HG03432 (cell line): ENCODE measurements at regions not wholly inside any gene's neighbourhood (a gene's known extent, or its start where the extent isn't known, plus 50 kb on each side); places are given as distances from the start of the nearest gene placed in this dataset.

Source experiments
- ATAC-seq: cut with Tn5 transposase; IDR thresholded peaks from one replicate; pipeline ENCODE4 v1.9.1; 2021; ENCODE audit warnings: mild to moderate bottlenecking, moderate library complexity; ENCODE audit not compliant: unreplicated experiment

DNA sequence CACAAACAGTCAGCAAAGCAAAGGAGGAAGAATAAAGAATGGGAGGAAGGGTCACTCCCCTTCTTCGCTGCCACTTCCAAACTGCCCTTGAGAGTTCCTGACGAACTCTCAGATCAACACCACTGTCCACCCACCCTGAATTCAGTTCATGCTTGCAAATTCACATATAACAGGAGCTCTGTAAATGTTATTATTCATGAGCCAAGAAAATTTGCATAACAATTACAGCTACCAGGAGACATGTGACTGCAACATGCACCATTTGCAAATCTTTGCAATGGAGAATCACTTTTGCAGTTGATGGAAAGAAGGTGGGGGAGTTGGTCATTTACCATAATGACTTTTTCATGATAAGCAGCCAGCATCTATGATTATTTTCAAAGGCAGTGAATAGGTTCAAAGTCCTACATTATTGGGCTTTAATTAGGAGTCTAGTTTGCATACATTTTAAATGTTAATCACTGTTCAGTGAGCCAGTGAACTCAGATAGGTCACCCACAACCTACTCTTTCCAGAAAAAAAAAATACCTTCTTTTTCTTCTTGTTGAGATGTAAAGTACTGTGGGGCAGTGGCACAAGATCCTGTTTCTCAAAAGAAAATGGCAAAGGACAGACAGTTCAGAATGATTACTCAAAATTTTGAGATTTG, 149.7 kb downstream of the CAAP1 start:
- ATAC-seq = no peak

DNA sequence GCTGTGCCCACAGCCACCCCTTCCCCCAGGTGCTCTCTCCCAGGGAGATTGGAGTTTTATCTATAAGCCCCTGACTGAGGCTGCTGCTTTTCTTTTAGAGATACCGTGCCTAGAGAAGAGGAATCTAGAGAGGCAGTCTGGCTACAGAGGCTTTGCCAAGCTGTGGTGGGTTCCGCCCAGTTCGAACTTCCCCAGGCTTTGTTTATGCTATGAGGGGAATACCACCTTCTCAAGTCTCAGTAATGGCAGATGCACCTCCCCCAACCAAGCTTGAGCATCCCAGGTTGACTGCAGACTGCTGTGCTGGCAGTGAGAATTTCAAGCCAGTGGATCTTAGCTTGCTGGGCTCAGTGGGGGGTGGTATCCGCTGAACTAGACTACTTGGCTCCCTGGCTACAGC, 157.4 kb downstream of the CAAP1 start:
- ATAC-seq = no peak

DNA sequence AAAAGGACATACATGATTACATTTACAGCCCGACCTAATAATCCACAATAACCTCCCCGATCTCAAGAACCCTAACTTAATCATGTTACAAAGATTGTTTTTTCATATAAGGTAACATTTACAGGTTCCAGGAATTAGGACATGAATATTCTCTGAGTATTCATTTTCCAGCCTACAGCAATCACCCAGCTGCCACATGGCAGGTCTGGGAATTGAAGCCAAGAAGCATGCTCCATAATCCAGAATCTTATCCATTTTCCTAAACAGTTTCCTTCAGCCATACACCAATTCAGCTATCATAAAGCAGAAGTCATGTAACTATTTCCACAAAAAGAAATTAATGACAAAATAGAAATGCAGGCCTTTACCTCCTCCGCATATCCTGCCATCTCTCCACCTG, 163.4 kb downstream of the CAAP1 start:
- ATAC-seq = no peak

DNA sequence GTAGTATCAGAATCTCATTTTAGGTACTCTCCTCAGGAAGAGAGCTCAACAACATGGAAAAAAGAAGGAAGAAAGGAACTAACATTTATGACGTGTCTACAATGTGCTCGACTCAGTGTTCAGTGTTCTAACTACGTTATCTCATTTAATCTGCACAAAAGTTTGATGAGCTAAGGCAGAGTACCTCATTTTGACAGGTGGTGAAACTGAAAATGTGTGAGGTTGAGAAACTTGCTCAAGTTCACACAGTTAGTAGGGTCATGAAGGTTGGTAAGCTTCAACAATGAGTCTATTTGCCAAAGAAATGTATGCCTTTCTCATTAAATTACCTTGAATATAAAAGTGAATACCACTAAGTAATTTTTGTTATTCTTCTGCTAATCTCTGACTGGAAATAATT, 165.1 kb downstream of the CAAP1 start:
- ATAC-seq = peak; percentile 90

DNA sequence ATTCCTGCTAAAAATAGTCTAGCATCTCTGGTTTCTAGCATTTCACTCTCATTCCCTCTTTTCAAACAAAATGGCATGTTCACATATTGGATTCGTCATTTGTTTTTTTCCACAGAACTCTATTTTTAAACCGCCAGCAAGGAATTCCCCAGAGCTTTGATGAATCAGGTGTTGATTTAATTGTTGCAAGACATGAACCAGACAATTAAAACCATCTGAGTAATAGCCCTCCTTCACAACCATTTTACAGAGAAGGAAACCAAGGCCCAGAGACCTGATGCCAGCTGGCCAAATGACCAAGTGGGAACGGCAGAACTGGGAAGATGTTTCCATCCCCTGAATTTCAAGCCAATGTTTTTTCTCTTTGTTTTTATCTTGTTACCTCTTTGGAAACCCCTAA, 167.0 kb downstream of the CAAP1 start:
- ATAC-seq = no peak

DNA sequence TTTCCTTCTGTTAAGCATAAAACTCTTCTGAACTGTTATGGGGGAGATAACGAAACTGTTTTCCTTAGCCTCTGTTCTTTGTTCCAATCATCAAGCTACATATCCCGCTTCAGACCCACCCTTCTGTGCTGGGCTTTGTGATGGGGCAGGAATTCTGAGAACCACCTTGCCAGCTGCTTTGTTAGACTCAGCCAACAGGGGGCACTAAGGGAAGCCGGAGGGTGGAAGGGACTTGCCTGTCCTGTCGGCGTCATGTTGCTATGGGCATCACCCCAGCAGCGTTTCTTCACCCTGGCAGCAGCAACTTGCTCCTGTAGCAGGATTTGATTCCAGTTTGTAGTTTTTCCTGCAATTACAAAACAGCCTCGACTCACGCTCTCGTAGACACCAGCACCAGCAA, 169.1 kb downstream of the CAAP1 start:
- no peak for ATAC-seq

DNA sequence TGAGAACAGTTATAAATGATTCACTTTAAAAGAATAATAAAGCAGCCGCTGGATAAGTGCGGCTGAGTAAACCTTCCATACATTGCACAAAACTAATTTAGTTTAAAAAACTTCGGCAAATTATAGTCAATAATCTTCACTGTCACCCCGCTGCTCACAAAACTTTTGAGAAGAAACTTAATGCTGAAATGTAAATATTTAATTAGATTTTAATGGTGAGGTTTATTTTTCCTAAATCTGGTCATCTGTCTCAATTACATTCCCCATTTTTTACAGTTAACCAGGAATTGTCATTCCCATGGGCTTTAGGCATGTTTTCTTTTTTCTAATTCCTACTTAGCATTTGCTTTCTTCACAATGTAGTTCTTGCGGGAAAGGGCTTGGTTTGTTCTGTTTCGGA, 169.8 kb downstream of the CAAP1 start:
- ATAC-seq = no peak

DNA sequence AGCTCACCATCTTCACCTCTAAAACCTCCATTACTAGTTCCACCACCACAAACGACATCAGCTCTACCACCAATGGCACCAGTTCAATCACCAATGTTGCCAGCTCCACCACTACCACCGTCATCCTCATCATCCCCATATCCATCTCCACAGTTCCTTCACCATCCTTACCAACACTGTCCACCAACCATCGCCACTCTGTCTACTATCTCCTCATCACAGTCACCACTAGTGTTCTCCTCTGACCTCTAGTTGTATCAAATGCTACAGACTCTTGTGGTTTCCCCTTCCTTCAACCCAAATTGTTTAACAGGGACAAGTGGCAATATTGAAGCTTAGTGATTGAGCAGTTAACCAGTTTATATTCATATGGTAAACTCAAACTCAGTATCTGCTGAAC, 182.6 kb downstream of the CAAP1 start:
- no peak for ATAC-seq

DNA sequence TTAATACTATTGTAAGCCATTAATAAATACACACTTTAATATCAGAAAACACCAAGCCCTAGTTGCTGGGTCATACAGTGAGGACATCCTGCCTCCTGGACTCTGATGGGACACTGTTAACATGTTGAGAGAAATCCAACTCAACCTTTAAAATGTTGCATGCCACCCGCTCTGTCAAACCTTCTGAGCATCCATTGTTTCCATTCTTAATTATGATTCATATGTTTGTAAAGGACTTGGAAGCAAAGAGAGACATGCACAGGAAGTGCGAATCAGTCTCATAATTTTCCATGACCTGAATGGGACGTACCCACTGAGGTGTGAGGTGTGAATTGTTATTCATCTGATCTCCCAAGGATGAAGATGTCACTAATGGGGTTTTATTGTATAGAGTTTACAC, 186.4 kb downstream of the CAAP1 start:
- no peak for ATAC-seq

DNA sequence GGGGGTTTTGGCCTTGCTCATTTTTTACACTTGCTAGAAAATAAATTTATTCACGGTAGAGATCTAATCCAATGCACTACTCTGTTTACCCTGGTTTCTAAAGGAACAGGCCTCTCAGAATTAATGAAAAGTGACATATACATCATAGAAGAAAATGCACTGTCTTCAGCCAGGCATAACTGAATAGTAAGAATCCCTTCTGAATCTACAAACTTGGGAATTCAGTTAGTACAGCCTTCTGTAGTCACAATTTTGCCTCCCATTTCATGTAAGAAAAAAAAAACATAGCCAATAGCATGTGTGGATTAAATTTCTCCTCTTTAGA, 197.3 kb downstream of the CAAP1 start:
- no peak for ATAC-seq

DNA sequence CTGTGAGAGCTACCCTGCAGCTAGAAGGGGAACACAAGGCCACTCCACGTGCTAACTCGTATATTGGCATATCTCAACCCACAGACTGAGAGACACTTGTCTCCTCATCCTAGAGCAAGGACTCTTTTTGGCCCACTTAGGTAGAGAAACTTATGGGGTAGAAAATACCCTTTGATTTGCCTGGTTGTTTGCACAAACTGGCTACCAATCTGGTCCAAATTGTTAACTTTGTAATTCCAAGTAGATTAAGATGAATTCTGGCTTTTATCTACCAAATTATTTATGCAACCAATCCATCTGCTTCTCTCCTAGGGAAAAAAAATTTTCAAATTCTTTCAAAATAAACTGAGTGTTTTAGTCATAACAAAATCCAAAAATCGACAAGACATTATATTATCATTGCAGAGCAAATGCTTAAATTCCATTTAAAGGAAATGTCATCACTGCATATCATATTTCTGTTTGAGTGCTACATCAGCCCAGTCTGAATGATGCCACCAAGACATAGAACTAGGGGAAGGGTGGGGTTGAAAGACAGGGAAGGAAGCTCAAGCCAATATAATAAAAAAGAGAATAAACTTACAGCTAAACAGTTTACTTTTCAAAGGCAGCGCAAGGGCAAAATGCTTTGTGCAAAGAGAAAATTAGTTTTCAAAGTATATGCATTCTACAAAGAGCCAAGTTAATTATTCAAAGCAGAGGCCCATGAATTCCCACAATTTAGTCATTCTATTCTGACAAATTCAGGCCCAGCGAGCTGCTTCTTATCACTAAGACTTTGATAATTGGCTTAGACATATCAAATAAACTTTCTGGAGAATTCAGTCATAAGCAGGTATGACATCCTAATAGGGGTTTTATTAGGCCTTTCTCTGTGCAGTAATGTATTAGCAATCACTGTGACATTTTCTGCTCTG, 198.0 kb downstream of the CAAP1 start:
- no peak for ATAC-seq

DNA sequence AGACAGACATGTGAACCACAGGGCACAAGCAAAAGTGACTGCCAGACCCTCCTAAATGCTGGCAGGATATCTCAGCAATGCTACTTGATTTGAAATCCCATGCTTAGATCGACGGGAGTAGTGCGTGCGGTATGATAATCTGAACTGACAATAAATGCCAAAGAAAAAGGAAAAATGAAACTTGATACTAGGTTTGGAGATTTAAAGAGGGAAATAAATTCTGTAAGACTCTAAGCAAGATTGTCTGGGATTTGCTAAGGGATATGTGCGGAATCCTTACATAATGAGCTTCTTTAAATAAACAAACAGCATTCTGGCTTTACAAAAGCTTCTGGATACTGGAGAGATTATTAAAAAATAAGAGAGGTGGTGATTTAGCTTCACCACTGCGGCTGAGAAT, 203.6 kb downstream of the CAAP1 start:
- no peak for ATAC-seq

DNA sequence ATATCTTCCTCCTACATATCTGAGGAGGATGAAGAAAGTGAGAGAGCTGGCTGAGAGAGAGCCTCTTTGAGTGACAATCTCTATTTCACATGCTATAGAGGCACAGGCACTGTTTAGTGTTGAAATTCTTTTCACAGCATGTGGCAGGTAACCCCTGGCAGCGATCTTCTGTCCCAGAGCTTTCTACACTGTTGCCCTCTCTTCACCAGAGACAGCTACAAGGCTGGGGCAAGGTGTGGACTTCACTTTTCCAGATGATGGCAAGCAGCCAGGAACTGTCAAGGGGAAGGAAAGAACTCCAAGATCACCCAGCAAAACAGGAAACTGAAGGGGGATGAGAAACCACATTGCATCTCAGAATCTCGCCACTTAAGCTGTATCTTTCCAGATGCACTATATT, 205.2 kb downstream of the CAAP1 start:
- ATAC-seq = no peak

DNA sequence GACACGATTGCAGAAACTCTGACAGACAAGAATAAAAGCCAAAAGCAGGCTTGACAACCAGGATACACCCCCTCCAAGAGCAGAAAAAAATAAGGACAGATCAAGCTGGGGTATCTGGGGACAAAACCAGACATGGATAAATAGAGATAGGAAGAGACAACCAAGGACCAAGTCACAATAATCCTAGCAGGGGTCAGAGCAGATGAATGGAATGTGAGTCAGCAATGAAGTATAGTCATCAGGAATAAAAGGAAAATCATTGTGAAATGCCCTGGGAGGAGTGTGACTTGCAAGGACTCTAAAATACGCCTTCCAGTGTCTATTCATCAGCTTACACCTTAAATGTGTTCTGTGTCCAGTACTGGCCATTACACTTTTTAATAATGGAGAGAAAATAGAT, 206.8 kb downstream of the CAAP1 start:
- ATAC-seq = no peak

DNA sequence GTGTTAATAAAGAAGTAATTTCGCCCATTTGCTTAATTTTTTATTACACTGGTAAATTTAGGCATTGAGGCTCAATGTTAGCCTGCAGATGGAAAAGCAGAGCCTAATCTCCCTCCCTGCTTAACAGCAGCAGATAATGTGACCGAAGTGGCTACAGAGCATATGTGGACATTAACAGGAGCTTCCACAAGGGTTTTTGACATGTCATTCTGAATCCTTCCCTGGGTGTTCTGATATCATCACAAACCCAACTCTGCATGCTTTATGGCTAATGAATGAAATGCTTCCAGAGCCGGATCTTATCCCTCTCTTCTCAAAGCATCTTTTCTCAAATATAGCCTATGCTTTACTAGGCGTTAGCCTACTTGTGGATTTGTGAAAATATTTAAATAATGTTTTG, 208.6 kb downstream of the CAAP1 start:
- ATAC-seq = no peak

DNA sequence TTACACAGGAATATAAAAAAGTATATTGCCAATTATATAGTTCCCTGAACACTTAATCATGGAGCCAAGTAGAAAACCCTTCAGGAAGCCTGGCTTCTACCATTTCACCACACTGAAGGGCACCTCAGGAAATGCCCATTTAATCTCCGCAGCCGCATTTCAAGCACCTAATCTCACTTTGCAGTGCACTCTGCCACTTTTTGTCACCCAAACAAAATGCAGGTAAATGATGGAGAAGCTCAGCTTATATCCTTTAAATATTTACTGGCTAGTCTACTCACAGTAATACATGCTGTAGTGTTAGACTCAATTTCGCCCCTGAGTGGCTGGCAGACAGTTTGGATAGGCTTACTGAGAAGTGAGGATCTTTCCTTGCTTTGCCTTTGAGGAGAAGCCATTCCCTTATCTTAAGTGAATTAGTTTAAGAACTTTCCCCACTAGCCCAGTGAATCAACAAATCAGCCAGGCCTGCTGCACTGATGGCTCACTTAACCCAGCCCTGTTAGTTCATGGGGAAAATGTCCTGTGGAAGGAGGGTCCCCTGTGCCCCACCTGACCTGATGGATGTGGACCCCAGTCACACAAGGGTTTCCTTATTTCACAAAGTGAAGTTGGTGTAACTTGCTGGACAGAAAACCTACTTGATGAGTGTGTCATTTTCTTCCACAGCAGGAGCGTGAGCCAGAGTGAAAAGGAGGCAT, 209.7 kb downstream of the CAAP1 start:
- no peak for ATAC-seq

DNA sequence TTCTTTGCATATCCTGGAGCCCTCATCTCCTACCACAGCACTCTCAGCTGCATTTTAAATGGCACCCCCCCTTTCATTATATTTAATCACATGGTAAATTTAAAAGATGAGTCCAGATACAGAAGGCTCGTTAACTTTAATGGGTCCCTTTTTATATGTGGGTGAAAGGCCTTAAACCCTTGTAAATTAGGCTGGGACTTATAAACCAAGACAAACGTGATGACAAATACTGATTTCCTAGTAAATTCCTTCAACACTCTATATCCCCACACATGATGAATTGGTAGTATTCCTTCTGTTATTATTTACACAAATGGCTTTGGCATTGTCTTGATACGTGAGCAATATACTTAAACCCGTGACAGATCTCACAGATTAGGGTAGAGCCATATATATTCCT, 210.6 kb downstream of the CAAP1 start:
- no peak for ATAC-seq

DNA sequence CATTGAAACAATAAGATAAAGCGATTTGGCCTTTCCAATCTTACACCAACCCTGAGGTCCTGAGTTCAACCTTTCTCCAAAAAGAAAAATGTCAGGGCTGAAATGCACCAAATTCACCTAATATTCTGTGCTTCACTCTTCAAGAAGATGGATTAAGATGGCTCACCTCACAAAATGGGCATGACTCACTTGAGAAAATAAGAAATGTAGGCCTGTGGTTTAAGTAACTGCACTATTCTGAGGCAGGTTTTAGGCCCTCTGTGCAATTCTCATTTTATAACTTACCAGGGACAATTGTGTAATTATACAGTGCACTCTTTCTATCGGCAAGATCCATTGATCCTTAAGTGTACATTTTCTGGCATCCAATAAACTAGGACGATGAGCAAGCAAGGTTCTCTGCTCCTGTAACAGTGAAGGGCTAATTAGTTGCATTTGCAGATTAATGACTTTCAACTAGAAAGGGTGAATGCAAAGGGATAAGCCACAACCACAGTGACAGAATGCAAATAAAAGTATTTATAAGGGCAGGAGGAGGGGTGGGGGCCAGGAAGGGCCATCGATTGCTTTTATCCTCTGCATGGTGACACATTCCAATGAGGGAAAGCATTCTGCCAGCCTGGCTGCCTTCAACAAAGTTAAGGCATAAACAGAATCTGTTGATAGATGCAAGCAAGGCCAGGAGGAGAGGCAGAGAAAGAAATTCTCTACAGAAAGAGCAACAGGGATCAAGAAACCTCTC, 214.5 kb downstream of the CAAP1 start:
- no peak for ATAC-seq

DNA sequence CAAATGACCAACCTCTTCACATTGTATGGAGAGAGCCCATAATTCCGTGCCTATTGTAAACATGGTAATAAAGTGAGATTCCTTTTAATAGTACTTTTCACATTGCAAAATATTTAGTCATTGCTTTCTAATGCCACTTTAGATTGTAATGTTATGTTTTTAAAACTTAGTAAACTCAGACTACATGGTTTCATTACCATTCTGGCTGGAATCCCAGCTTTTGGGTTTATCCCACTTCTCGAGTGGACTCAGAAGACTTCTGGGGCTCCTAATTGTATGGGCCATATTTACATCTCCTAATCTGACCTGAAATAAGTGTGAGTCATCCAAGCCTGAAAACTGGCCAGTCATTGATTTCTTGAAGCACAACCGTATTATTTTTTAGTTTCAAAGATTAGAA, 217.6 kb downstream of the CAAP1 start:
- no peak for ATAC-seq

DNA sequence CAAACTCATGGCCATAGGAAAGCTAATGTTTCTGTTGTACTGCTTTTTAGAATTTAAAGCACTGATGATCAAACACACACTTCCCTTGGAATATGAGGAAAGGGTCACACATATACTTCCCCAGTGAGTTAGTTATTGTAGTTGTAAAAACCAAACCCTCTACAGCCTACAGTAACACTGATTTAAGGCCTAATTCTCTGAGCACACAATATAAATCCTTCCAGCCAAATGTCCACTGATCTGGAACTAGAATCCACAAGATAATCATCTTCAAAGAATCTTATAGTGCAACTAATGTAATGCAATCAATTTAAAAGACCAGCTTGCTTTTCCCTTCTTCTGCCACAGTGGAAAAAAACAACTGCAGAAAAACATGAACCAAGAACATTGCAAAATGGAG, 219.3 kb downstream of the CAAP1 start:
- no peak for ATAC-seq
